Activated T-helper 1 cell treated with Interleukin-2 at 50 U/mL for 16 hours (primary cell): ENCODE measurements at regions not wholly inside any gene's neighbourhood (a gene's known extent, or its start where the extent isn't known, plus 50 kb on each side); places are given as distances from the start of the nearest gene placed in this dataset.

ENCODE experiments used
- DNase-seq: peaks from one replicate; pipeline ENCODE4 v3.0.0-alpha.2; 2020; ENCODE audit warnings: low read depth

DNA sequence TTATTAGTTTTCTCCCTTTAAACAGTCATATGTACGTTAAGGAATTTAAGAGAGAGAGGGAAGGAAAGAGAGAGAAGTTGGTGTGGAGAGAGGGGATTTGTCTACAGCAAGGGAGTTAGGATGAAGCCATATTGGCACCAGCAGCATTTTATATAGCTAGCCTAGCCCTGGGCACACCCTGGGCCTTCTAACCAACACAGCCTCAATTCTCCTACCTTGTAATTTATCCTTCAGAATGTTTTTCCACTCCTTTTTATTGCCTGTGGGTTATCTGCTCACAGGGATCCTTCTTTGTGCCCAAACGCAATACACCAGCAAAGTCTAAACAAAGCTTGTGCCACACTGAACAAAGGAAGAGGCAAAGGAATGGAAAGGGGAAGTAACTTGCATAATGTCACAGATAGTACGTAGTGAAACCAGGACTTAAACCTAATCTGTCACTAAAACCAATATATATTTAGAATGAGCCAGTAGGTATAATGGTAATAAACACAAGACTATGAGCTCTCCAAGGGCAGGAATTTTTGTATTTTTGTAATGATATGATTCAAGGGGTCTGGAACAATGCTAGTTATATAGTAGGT lies 613.8 kb upstream of the TENM4 start:
- no peak for DNase-seq

GRCh38 chr11:80048513-80048912 lies 607.7 kb upstream of the TENM4 start:
- no peak for DNase-seq

GRCh38 chr11:80041136-80042000 lies 600.5 kb upstream of the TENM4 start:
- DNase-seq, result no peak

DNA sequence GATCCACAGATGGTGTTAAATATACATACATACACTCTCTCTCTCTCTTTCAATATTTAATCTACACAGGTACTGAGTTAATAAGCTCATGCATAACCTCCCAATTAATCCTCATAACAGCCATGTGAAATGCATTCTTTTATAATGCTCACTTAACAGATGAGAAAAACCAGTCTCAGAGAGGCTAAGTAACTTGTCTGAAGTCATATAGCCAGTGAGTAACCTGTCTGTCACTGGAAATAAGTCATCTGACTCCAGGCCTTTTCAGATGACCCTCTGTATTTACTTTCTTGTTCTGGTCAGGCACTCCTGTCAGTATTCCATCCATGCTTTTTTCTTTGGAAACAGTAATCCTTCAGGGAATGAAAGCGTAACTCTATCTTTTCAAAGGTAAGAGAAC lies 594.0 kb upstream of the TENM4 start:
- no peak for DNase-seq

- DNase-seq, result no peak
Observed at GRCh38 chr11:80031014-80031600, 590.3 kb upstream of the TENM4 start.

GRCh38 chr11:80028998-80029397 lies 588.2 kb upstream of the TENM4 start:
- no peak for DNase-seq

DNA sequence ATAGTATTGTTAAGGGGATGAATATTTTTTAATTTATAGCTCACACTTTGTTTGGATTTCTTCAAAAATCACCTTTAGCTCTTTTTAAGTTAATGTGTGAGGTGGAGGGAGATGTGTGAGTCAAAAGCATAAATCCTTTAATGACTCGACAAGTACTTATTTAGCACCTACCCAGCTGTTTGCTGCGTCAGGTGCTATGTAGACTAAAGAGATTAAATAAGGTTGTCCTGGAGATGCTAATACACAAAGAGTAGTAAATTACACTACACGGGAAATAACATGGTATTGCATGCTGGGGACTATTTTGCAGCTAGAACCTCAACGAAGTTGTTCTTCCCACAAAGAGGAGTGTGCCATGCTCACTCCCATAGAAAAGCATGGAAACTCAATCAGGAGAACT lies 583.3 kb upstream of the TENM4 start:
- DNase-seq, result no peak

DNA sequence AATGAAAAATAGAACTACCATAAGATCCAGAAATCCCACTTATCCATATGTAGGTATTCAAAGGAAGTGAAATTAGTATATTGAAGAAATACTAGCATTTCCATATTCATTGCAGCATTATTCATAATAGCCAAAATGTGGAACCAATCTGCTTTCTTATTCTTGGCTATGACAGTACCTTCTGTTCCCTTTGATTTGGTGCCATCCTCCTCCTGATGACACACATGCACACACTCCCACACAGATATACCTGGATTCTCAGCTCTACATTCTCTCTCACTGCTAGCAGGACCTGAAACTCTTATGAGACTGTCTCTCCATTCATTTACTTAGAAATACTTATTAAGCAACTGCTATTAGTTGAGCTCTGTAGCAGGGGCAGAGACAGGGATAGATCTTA lies 582.6 kb upstream of the TENM4 start:
- DNase-seq, result no peak

DNA sequence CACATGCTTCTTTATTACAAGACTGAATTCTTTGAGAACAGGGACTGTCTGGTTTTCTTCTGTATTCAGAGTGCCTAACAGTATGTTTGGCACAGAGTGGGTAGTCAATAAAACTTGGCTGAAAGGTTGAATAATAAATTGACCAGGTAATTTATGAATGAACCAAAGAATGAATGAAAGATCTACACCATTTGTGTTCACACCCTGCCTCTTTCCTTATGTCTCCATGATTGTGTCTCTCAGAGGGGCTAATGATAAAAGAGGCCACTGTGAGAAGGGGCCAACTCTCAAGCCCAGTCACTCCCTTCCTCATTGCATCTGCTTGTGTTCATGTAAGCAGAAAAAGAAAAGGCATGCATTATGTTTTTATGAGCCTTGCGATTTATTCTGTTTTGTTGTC lies 569.7 kb upstream of the TENM4 start:
- no peak for DNase-seq

DNA sequence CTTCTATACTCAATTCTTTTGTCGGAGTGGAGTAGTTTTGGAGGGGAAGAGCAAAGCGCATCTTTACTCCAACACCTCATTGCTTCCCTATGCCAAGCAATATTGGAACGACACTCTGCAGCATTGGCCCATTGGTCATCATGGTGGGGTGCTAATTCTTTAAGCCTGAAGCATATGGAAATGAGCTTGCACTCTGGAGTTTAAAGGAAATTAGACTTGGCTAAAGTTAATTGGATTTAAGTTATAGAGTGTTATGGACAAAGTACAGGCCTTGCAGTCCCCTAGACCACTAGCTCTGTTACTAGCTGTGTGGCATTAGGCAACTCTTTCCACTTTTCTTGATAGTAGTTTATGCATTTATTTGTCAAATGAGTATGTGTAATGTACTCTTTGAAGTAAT lies 568.3 kb upstream of the TENM4 start:
- DNase-seq, result no peak

GRCh38 chr11:80007616-80008015 lies 566.8 kb upstream of the TENM4 start:
- DNase-seq, result no peak

- no peak for DNase-seq
Observed at GRCh38 chr11:79990141-79990540, 549.3 kb upstream of the TENM4 start.

DNA sequence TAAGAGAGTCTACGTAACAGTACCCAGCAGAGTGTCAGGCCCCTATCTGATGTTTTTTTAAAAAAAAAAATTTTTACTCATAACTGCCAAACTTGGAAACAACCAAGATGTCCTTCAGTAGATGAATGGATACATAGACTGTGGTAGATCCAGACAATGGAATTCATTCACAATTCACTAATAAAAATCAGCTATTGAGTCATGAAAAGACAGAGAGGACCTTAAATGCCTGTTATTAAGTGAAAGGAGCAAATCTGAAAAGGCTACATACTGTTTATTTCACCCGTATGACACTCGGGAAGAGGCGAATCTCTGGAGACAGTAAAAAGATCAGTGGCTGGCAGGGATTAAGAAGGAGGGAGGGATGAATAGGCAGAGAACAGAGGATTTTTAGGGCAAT lies 541.4 kb upstream of the TENM4 start:
- no peak for DNase-seq

GRCh38 chr11:79980916-79981315 lies 540.1 kb upstream of the TENM4 start:
- DNase-seq, result no peak

- DNase-seq, result no peak
Observed at GRCh38 chr11:79973721-79974617, 533.1 kb upstream of the TENM4 start.

DNA sequence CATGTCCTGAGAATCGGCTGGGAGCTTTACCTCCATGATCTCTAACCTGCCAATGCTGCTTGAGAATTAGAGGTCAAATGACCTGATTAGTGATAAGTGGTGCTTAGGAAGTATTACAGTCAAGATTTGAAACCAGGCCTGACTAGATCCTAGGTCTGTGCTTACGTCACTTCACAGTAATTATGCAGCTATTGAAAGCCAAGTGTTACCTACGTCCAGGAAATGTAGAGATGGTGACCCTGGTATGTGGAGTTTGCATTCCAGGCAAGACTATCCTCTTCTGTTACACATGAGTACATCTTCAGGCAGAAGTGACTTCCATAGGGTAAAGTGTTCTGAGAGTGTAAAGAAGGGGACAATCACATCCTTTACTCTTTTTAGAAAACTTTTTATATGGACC lies 530.4 kb upstream of the TENM4 start:
- DNase-seq, result no peak

DNA sequence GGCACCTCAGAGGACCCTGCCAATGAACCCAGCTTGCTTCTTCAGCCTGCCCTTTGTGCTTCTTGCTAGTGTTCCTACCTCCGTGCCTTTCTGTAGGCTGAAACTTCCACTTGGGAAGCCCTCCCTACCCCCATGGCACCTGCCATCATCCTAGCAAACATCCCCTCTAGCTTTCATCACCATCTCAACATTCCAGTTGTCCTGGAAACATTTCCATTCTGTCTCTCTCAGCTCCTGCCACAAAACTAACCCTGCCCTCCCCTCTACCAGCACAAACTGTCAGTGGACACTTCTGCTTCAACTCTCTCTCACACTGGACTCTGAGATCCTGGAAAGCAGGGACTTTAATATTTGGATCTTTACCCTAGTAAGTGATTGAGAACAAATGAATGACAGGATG lies 525.8 kb upstream of the TENM4 start:
- DNase-seq, result no peak

- DNase-seq, result no peak
Observed at GRCh38 chr11:79963856-79964645, 523.2 kb upstream of the TENM4 start.

- no peak for DNase-seq
Observed at GRCh38 chr11:79960461-79960860, 519.6 kb upstream of the TENM4 start.

GRCh38 chr11:79959318-79959717 lies 518.5 kb upstream of the TENM4 start:
- no peak for DNase-seq

DNA sequence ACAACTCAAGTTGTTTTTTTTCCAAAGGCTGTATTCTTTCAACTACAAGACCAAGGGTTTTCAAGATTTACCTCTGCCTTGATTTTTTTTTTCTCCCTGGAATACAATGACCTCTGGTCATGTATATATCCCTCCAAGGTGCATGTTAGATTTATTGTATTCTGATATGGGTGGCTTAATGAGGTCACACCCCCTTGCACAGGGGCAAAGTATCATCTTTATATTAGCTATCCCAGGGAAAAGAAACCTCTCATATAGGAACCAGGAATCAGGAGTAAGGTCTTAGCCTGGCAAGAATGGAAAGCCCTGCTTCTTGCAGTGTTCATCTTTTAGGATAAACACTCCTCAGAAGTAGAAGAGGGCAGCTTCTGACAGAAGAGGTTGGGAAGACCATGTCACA lies 516.9 kb upstream of the TENM4 start:
- no peak for DNase-seq

GRCh38 chr11:79956061-79956460 lies 515.2 kb upstream of the TENM4 start:
- DNase-seq, result no peak
